ENCODE measurements at regions not wholly inside any gene's neighbourhood (a gene's known extent, or its start where the extent isn't known, plus 50 kb on each side); places are given as distances from the start of the nearest gene placed in this dataset.
"Not testable (repeated sequence)": the region's sequence is repeated elsewhere in the genome, so short reads cannot be mapped to it uniquely, and the experiment has no call there.

- TF ChIP-seq CTCF (conservative IDR thresholded peaks at IDR 0.05; ENCODE audit: low read depth, low read length); EZH2 (IDR thresholded peaks at IDR 0.05; ENCODE audit: low read length, unreplicated experiment): not testable (repeated sequence)
These were observed 1527.3 kb downstream of the KHDRBS2 start for GRCh38 chr6:60758725-60759124.
